Liver (tissue), 3 donors: ENCODE measurements at regions not wholly inside any gene's neighbourhood (a gene's known extent, or its start where the extent isn't known, plus 50 kb on each side); places are given as distances from the start of the nearest gene placed in this dataset.

ENCODE experiments used
- EGR1 ChIP-seq, 2 donors: IDR thresholded peaks; 2 replicates each; pipeline ENCODE4 v1.6.1; 2016 to 2018; ENCODE audit warnings: antibody characterized with exemption in 2 of 2, low read depth in 2 of 2
- GABPA ChIP-seq, 2 donors: IDR thresholded peaks in 1 of 2; conservative IDR thresholded peaks in 1 of 2; 2 replicates each; pipeline ENCODE4 v1.6.1; 2016; ENCODE audit warnings: antibody characterized with exemption in 2 of 2, mild to moderate bottlenecking in 1 of 2, moderate library complexity in 1 of 2
- HNF4A ChIP-seq, 2 donors: conservative IDR thresholded peaks; 2 replicates each; pipeline ENCODE4 v1.6.1; 2016; ENCODE audit warnings: antibody characterized with exemption in 2 of 2, mild to moderate bottlenecking in 2 of 2
- HNF4G ChIP-seq: IDR thresholded peaks from 2 replicates; pipeline ENCODE4 v1.6.1; 2016; ENCODE audit warnings: antibody characterized with exemption
- RAD21 ChIP-seq, 2 donors: IDR thresholded peaks; 2 replicates each; pipeline ENCODE4 v1.6.1; 2016; ENCODE audit warnings: antibody characterized with exemption in 2 of 2, mild to moderate bottlenecking in 2 of 2
- RXRA ChIP-seq, 2 donors: IDR thresholded peaks; 2 replicates each; pipeline ENCODE4 v1.6.1; 2017 to 2018; ENCODE audit warnings: antibody characterized with exemption in 2 of 2, mild to moderate bottlenecking in 1 of 2
- SP1 ChIP-seq: IDR thresholded peaks from 2 replicates; pipeline ENCODE4 v1.6.1; 2018; ENCODE audit warnings: antibody characterized with exemption, mild to moderate bottlenecking
- TAF1 ChIP-seq: conservative IDR thresholded peaks from 2 replicates; pipeline ENCODE4 v1.6.1; 2016; ENCODE audit warnings: antibody characterized with exemption, mild to moderate bottlenecking
- YY1 ChIP-seq: IDR thresholded peaks from 2 replicates; pipeline ENCODE4 v1.6.1; 2016; ENCODE audit warnings: antibody characterized with exemption, mild to moderate bottlenecking
- ZBTB33 ChIP-seq: IDR thresholded peaks from 2 replicates; pipeline ENCODE4 v1.6.1; 2016; ENCODE audit warnings: antibody characterized with exemption
- TF ChIP-seq, protein P1 (sequence below): fragments of 150-350 bp; IDR thresholded peaks from 2 replicates; pipeline ENCODE4 v1.5.1; 2017; ENCODE audit warnings: improper control_type of control experiment, low read depth, low read length; ENCODE audit not compliant: missing input control
- TF ChIP-seq, protein P2 (sequence below): IDR thresholded peaks from 2 replicates; pipeline ENCODE4 v1.6.1; 2016; ENCODE audit warnings: antibody characterized with exemption, mild to moderate bottlenecking
- TF ChIP-seq, protein P3 (sequence below): IDR thresholded peaks from 2 replicates; pipeline ENCODE4 v1.6.1; 2016; ENCODE audit warnings: antibody characterized with exemption
- TF ChIP-seq, protein P4 (sequence below): IDR thresholded peaks from 2 replicates; pipeline ENCODE4 v1.6.1; 2016; ENCODE audit warnings: antibody characterized with exemption
- donor health status: healthy.
- donor health status: healthy.

DNA sequence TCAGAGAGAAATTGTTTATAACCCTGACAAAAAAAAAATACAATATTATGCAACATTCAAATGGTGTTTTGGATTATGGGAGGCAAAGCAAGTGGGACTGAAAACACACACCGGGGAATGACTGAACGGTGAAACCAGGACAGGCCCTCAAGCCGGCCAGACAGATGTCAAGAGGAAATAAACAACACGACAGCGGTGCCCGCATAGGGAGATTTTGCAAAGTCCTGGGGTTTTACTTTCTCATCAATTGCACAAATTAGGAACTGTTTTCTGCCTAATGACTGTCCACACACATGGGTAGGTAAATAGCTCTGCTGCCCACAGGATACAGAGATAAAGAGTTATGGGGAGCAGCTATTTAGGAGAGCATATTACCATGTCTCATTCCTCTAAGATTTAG lies 134.5 kb downstream of the IRS2 start:
- TF ChIP-seq, protein P1, sequence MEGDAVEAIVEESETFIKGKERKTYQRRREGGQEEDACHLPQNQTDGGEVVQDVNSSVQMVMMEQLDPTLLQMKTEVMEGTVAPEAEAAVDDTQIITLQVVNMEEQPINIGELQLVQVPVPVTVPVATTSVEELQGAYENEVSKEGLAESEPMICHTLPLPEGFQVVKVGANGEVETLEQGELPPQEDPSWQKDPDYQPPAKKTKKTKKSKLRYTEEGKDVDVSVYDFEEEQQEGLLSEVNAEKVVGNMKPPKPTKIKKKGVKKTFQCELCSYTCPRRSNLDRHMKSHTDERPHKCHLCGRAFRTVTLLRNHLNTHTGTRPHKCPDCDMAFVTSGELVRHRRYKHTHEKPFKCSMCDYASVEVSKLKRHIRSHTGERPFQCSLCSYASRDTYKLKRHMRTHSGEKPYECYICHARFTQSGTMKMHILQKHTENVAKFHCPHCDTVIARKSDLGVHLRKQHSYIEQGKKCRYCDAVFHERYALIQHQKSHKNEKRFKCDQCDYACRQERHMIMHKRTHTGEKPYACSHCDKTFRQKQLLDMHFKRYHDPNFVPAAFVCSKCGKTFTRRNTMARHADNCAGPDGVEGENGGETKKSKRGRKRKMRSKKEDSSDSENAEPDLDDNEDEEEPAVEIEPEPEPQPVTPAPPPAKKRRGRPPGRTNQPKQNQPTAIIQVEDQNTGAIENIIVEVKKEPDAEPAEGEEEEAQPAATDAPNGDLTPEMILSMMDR: no peak
- TF ChIP-seq RAD21 (IDR thresholded peaks at IDR 0.05) (no peak), TAF1 (no peak), HNF4G (no peak), YY1 (no peak), EGR1 (IDR thresholded peaks at IDR 0.05; ENCODE audit: low read depth in 2 of 2) (no peak), SP1 (no peak), GABPA (IDR thresholded peaks at IDR 0.05 in 1 of 2, conservative IDR thresholded peaks at IDR 0.05 in 1 of 2) (no peak), RXRA (IDR thresholded peaks at IDR 0.05) (no peak), ZBTB33 (no peak), HNF4A (conservative IDR thresholded peaks at IDR 0.05) (no peak)
- TF ChIP-seq, protein P2, sequence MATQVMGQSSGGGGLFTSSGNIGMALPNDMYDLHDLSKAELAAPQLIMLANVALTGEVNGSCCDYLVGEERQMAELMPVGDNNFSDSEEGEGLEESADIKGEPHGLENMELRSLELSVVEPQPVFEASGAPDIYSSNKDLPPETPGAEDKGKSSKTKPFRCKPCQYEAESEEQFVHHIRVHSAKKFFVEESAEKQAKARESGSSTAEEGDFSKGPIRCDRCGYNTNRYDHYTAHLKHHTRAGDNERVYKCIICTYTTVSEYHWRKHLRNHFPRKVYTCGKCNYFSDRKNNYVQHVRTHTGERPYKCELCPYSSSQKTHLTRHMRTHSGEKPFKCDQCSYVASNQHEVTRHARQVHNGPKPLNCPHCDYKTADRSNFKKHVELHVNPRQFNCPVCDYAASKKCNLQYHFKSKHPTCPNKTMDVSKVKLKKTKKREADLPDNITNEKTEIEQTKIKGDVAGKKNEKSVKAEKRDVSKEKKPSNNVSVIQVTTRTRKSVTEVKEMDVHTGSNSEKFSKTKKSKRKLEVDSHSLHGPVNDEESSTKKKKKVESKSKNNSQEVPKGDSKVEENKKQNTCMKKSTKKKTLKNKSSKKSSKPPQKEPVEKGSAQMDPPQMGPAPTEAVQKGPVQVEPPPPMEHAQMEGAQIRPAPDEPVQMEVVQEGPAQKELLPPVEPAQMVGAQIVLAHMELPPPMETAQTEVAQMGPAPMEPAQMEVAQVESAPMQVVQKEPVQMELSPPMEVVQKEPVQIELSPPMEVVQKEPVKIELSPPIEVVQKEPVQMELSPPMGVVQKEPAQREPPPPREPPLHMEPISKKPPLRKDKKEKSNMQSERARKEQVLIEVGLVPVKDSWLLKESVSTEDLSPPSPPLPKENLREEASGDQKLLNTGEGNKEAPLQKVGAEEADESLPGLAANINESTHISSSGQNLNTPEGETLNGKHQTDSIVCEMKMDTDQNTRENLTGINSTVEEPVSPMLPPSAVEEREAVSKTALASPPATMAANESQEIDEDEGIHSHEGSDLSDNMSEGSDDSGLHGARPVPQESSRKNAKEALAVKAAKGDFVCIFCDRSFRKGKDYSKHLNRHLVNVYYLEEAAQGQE: no peak
- TF ChIP-seq, protein P3, sequence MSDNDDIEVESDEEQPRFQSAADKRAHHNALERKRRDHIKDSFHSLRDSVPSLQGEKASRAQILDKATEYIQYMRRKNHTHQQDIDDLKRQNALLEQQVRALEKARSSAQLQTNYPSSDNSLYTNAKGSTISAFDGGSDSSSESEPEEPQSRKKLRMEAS: no peak
- TF ChIP-seq, protein P4, sequence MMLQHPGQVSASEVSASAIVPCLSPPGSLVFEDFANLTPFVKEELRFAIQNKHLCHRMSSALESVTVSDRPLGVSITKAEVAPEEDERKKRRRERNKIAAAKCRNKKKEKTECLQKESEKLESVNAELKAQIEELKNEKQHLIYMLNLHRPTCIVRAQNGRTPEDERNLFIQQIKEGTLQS: no peak
